ENCODE measurements at regions not wholly inside any gene's neighbourhood (a gene's known extent, or its start where the extent isn't known, plus 50 kb on each side); places are given as distances from the start of the nearest gene placed in this dataset.

DNA sequence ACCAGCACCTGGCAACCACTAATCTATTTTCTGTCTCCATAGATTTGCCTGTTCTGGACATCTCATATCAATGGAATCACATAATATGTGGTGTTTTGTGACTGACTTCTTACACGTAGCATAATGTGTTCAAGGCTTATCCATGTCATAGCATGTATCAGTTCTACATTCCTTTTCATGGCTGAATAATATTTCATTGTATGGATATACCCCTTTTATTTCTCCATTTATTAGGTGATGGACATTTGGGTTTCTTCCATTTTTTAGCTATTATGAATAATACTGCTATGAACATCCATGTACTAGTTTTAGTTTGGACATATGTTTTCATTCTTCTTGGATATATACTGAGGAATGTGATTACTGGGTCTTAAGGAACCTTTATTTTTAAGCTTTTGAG, 78.0 kb upstream of the OLIG2 start:
- TF ChIP-seq, protein P1, sequence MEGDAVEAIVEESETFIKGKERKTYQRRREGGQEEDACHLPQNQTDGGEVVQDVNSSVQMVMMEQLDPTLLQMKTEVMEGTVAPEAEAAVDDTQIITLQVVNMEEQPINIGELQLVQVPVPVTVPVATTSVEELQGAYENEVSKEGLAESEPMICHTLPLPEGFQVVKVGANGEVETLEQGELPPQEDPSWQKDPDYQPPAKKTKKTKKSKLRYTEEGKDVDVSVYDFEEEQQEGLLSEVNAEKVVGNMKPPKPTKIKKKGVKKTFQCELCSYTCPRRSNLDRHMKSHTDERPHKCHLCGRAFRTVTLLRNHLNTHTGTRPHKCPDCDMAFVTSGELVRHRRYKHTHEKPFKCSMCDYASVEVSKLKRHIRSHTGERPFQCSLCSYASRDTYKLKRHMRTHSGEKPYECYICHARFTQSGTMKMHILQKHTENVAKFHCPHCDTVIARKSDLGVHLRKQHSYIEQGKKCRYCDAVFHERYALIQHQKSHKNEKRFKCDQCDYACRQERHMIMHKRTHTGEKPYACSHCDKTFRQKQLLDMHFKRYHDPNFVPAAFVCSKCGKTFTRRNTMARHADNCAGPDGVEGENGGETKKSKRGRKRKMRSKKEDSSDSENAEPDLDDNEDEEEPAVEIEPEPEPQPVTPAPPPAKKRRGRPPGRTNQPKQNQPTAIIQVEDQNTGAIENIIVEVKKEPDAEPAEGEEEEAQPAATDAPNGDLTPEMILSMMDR (IDR thresholded peaks at IDR 0.05; ENCODE audit: low read depth, low read length) = no peak
- H3K4me3 ChIP-seq (replicated peaks in 1 of 2; ENCODE audit: low read depth in 2 of 2, low read length in 2 of 2) = no peak overlapping the region
- DNase-seq (ENCODE audit: low read depth in 2 of 2) = no peak

DNA sequence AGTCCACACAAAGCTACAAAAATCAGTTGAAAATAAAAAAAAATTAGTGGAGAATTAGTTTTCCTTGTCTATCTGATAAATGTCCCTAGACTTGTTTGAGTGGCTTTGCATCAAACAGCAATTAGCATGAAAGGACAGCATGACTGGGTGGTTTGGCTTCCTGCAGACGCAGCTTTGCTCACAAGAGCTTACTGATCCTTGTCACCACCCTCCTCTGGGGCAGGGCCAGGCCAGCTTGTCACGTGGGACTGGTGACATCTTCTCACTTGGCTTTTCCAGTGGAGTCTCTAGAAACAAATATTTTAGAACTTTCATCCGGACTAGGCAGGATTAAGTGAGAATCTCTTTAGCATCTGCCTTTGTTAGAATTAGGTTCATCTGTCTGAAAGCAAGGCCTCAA, 76.0 kb upstream of the OLIG2 start:
- TF ChIP-seq, protein P1 (IDR thresholded peaks at IDR 0.05; ENCODE audit: low read depth, low read length) = no peak
- no peak overlapping the region for H3K4me3 ChIP-seq (replicated peaks in 1 of 2; ENCODE audit: low read depth in 2 of 2, low read length in 2 of 2)
- DNase-seq (ENCODE audit: low read depth in 2 of 2) = no peak

DNA sequence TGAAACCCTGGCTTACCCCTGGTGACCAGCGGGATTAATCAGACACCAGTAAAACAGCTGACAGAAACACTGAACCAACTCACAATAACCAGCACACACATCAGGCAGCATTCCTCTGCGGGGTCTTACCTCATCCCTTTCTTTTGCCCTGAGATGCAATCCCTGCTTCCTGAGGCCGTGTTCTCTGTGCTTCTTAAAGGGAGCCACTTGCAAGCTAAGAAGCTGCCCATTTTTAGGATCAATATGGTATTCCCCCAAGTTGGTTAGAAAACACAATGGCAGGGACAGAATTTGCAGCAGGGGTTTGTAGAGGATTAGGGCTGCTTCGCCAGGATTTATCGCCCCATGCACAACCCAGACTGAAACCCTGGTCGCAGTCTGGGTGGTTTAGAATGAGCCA, 74.7 kb upstream of the OLIG2 start:
- no peak overlapping the region for H3K4me3 ChIP-seq (replicated peaks in 1 of 2; ENCODE audit: low read depth in 2 of 2, low read length in 2 of 2)
- TF ChIP-seq, protein P1 (IDR thresholded peaks at IDR 0.05; ENCODE audit: low read depth, low read length) = no peak
- DNase-seq (ENCODE audit: low read depth in 2 of 2) = no peak

DNA sequence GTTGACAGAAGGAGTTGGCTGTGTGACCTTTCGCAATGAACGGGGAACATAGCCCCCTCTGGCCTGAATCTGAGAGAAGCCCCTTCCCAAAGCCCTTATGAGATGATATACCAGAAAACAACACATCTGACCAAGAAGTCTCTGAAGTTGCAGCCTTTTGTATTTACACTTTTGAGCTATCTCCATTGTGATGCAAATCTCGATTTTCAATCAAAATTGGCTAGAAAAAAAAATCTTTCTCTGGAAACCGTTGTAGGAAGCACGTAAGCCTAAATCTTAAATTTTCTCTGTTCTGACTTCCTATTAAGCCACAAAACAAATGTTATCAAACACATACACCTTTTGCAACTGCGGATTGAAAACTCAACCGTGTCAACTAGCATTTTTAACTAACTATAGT, 71.4 kb upstream of the OLIG2 start:
- no peak overlapping the region for H3K4me3 ChIP-seq (replicated peaks in 1 of 2; ENCODE audit: low read depth in 2 of 2, low read length in 2 of 2)
- TF ChIP-seq, protein P1 (IDR thresholded peaks at IDR 0.05; ENCODE audit: low read depth, low read length) = no peak
- no peak for DNase-seq (ENCODE audit: low read depth in 2 of 2)

DNA sequence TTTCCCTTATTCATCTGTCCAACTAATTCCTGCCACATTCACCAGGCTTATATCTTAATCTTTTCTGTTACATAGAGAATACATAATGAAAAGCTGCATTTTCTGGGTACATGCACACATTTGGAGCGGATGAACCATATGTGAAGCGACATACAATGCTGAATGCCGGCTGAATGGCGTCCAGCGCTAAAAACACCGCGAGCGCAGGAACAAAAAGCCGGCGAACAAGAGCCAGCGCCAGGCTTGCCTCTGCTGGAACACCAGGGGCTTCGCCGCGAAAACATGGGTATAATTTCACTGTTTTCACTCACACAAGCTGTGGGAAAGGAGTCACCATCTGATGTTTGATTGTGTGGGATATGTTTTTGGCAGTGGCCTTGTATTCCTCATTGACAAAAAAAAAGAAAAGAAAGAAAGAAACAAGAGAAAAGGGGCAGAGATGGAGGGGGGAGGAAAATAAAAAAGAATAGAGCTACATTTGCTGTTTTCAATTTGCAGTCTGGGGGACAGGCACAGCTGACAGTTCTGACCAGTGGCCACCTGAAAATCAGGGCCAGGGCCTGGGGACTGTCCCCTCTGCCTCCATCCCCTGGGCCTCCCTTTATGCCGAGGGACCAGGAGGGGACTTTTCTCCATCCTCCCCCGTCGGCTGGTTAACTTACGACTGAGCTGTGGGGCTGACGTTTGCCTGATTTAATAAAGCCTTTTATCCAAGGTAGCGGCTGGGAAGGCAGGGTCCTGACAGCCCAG, 70.2 kb upstream of the OLIG2 start:
- DNase-seq (ENCODE audit: low read depth in 2 of 2) = no peak
- TF ChIP-seq, protein P1 (IDR thresholded peaks at IDR 0.05; ENCODE audit: low read depth, low read length) = no peak
- H3K4me3 ChIP-seq (replicated peaks in 1 of 2; ENCODE audit: low read depth in 2 of 2, low read length in 2 of 2) = no peak overlapping the region

DNA sequence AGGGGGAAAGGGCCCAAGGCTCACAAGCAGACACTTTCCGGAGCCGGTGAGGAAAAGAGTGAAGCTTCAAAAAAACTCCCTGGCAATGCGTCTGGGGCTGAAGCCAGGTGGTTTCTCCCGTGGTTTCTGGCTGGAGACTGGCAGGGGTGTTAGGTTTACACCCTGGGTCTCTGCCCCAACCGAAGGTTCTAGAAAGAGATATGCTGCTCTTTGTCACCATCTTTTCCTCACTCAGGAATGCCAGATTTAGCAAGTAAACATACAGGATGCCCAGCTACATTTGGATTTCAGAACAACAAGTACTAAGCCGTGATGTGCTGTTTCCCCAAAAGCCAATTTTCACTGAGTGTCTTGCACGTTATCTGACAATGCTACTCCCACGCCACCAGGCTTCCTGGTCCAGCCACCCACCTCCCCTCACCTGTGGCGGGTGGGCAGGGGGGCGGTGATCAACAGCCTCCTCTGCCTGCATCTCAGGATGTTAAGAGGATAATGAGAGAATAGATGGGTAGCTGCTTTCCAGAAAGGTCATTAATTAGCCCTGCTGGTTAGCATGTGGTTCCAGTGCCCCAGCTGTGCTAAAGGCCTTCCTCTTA, 69.6 kb upstream of the OLIG2 start:
- no peak for DNase-seq (ENCODE audit: low read depth in 2 of 2)
- TF ChIP-seq, protein P1 (IDR thresholded peaks at IDR 0.05; ENCODE audit: low read depth, low read length) = no peak
- no peak overlapping the region for H3K4me3 ChIP-seq (replicated peaks in 1 of 2; ENCODE audit: low read depth in 2 of 2, low read length in 2 of 2)
